GM18502 (cell line): ENCODE measurements at regions not wholly inside any gene's neighbourhood (a gene's known extent, or its start where the extent isn't known, plus 50 kb on each side); places are given as distances from the start of the nearest gene placed in this dataset.
"Not testable (repeated sequence)": the region's sequence is repeated elsewhere in the genome, so short reads cannot be mapped to it uniquely, and the experiment has no call there.

Source experiments
- ATAC-seq: cut with Tn5 transposase; IDR thresholded peaks from one replicate; pipeline ENCODE4 v1.9.1; 2021; ENCODE audit warnings: mild to moderate bottlenecking; ENCODE audit not compliant: unreplicated experiment, poor library complexity

DNA sequence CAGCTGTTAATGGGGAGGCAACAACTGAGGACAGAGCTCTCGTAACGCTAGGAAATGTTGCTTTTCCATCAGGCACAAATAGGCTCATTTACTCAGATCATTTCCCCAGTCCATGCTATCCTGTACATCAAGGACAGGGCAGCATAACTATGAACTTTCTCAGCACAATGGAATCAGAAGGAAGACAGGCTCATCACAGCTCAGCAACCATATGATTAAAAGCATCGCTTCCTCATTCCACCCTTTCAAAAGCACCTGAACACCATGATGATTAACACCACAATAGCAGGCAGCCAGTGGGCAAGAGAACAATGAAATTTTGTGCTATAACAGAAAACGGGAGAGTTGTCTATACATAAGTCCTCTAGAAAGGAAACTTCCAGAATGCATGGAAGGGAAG, 297.8 kb downstream of the ZNF674 start:
- no peak for ATAC-seq

- no peak for ATAC-seq
Measured at GRCh38 chrX:46244451-46244850, 300.8 kb downstream of the ZNF674 start.

GRCh38 chrX:46236411-46236810, 308.8 kb downstream of the ZNF674 start:
- ATAC-seq = no peak

DNA sequence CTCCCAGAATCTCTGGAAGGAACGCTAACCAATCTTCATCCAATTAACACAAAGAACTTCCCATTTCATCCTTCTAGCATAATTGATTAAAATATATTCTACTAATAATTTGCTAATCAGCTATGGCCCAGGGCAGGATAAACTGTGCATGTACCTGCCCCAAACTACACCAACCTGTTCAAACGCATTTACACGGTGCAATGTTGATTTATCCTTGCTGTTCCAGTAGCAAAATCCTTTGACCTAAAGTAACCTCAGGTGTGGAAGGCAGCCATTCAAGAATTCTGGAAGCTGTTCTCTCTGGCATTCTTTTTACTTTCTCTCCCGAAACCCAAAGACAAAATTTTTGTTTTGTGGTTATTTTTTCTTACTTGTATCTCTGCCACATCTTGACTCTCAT, 309.4 kb downstream of the ZNF674 start:
- ATAC-seq = no peak

DNA sequence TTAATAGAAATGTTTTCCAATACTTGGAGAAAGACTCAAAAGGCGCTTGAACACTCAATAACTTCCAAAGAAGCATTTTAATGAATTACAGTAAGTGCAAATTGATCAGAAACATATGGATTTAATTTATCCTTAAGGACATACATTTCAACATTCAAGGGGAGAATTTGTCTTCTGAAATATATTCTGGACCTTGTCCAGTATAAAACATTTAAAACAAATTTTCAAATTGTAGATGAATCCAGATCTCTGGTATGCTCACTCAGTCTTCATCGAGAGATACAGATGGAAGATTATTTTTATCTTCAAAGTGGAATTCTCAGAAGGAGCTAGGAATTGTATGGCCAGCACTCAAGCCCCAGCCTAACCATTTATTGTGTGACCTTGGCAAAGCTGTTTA, 310.4 kb downstream of the ZNF674 start:
- ATAC-seq = no peak

DNA sequence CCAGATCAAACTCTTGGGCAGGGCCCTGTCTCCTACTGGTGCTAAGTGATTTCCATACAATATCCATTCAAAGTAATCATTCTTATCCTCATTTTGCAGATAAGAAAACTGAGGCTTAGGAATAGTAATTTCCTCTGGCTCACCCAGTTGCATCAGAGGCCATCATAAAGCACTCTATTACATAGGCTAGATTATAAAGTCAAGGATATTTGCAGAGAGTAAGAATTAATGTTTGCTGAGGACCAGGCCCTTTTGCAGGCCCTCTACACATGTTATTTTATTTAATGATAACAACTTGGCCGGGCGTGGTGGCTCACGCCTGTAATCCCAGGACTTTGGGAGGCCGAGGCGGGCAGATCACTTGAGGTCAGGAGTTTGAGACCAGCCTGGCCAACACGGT, 316.8 kb downstream of the ZNF674 start:
- ATAC-seq = no peak

- no peak for ATAC-seq
Measured at GRCh38 chrX:46226422-46226821, 318.8 kb downstream of the ZNF674 start.

- not testable (repeated sequence) for ATAC-seq
Measured at GRCh38 chrX:46223499-46223898, 321.7 kb downstream of the ZNF674 start.

DNA sequence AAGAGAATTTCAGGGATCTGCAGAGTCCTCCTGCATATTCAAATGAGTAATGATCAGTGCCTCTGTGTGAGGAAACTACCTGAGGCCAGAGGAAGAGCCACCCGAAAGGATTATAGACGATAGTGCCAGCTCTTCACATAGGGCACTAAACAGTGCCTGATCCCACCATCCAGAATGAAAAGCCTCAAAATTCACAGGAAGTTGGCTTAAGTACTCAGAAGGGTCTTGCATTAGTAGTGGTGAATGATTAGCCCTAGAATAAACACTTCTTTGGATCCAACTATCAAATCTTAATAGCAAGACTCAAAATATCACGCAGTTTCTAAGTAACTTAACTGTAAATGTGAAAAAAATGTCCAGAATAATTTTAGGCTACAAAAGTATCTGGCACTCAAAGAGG, 324.4 kb downstream of the ZNF674 start:
- no peak for ATAC-seq

- ATAC-seq = no peak
Measured at GRCh38 chrX:46218373-46218772, 326.8 kb downstream of the ZNF674 start.

DNA sequence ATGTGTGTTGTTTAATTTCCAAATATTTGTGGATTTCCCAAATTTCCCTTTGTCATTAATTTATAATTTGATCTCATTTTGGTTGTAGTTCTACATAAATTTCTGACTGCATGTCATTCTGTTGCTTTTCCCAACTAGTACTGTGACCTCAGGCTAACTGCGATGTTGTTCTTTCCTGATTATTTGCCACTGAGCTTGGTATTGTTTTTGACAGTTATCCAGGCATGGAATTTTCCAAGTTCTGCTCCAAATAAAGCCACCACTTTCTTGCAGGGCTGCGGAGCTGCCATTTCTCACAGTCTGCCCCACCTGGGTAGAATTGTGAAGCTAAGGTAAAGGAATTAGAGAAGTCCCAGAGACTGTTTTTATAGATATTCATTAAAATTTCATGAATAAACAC, 328.8 kb downstream of the ZNF674 start:
- no peak for ATAC-seq

- no peak for ATAC-seq
Measured at GRCh38 chrX:46211079-46211478, 334.1 kb downstream of the ZNF674 start.

DNA sequence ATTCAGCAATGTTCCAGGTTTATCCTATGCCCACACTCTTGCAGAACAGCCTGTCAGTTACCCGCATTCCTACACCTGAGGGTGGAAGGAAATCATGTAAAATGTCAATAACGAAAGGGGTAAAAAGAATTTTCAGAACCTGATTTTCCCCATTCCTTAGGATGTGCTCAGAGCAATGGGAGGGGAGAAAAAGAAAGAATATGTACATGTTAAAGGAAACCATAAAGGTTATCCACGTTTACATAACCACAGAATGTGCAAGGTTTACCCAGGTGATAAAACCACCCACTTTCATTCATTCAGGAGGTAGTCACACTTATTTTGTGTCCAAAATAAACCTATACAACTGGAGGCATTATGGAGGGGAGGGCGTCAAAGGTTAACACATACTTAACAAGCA, 335.5 kb downstream of the ZNF674 start:
- ATAC-seq = no peak

GRCh38 chrX:46209037-46209436, 336.2 kb downstream of the ZNF674 start:
- no peak for ATAC-seq

GRCh38 chrX:46208225-46208854, 336.9 kb downstream of the ZNF674 start:
- ATAC-seq = no peak

- no peak for ATAC-seq
Measured at GRCh38 chrX:46204721-46205422, 340.3 kb downstream of the ZNF674 start.

GRCh38 chrX:46202733-46203514, 342.3 kb downstream of the ZNF674 start:
- no peak for ATAC-seq

DNA sequence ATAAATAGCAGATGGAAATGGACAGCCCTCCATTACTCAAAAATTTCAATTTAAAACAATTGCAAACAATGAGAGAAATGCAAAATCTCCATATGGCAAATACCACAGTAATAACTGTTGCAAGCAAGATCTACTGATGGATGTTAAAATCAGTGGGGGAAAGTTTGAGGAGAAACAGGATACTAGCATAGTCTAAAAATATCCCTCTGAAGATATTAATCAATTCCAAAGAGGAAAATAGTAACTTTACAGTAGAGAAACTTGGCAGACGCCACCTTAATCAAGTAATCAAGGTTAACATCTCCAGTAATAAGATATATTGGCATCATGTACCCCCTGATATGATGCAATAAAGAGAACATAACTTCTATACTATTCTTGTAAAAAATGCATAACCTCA, 344.8 kb downstream of the ZNF674 start:
- no peak for ATAC-seq

- ATAC-seq = no peak
Measured at GRCh38 chrX:46198858-46199257, 346.4 kb downstream of the ZNF674 start.

DNA sequence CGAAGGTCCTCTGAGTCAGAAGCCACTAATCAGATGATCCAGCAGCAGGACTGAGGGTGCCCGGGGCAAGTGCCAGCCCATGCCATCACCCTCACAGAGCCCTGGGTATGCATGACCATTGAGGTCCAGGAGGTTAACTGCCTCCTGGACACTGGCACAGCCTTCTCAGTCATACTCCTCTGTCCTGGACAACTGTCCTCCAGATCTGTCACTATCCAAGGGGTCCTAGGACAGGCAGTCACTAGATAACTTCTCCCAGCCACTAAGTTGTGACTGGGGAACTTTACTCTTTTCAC, 358.5 kb downstream of the ZNF674 start:
- not testable (repeated sequence) for ATAC-seq

- no peak for ATAC-seq
Measured at GRCh38 chrX:46185923-46186810, 359.1 kb downstream of the ZNF674 start.
